A549 (cell line): ENCODE measurements at regions not wholly inside any gene's neighbourhood (a gene's known extent, or its start where the extent isn't known, plus 50 kb on each side); places are given as distances from the start of the nearest gene placed in this dataset.

Source experiments
- BHLHE40 ChIP-seq: IDR thresholded peaks from 2 replicates; pipeline ENCODE4 v1.6.1; 2012; ENCODE audit warnings: low read depth, low read length, inconsistent platforms
- EHF ChIP-seq: fragments of 250-450 bp; sonication (Bioruptor Pico); IDR thresholded peaks from 2 replicates; pipeline ENCODE4 v1.5.0; 2020; ENCODE audit warnings: mild to moderate bottlenecking
- FOSL2 ChIP-seq, 2 experiments: fragments of 450-650 bp in 1 of 2; fragments of >200 bp in 1 of 2; sonication (Bioruptor Twin) in 1 of 2; formaldehyde crosslinking; IDR thresholded peaks; 2 replicates each; pipeline versions ENCODE4 v1.5.0 to v1.6.1; 2016 to 2020; ENCODE audit warnings: mild to moderate bottlenecking in 1 of 2, moderate library complexity in 1 of 2
- HEYL ChIP-seq: fragments of 250-450 bp; sonication (Bioruptor Pico); IDR thresholded peaks from 2 replicates; pipeline ENCODE4 v1.8.0; 2021; ENCODE audit warnings: mild to moderate bottlenecking, moderate library complexity
- JUN ChIP-seq, 2 experiments: fragments of >200 bp; sonication (Bioruptor Twin); formaldehyde crosslinking; IDR thresholded peaks; 2 replicates in 1 of 2; 3 replicates in 1 of 2; pipeline ENCODE4 v1.6.1; 2016 to 2017
- KDM5A ChIP-seq: fragments of 200-600 bp; sonication (generic); IDR thresholded peaks from 2 replicates; pipeline ENCODE4 v1.6.1; 2016; ENCODE audit warnings: antibody characterized with exemption, mild to moderate bottlenecking
- MAFK ChIP-seq: fragments of 450-650 bp; IDR thresholded peaks from 2 replicates; pipeline ENCODE4 v1.6.1; 2014; ENCODE audit not compliant: partially characterized antibody
- MAZ ChIP-seq: fragments of 150-350 bp; IDR thresholded peaks from 2 replicates; pipeline ENCODE4 v1.6.1; 2014; ENCODE audit warnings: antibody characterized with exemption, low read depth, low read length, borderline replicate concordance
- MYC ChIP-seq: IDR thresholded peaks from 2 replicates; pipeline ENCODE4 v1.6.1; 2012; ENCODE audit warnings: mild to moderate bottlenecking, inconsistent platforms, low read length, improper control_type of control experiment, borderline replicate concordance
- PHF8 ChIP-seq: fragments of 200-600 bp; sonication (generic); IDR thresholded peaks from 2 replicates; pipeline ENCODE4 v1.6.1; 2016; ENCODE audit warnings: low read depth, mild to moderate bottlenecking, antibody characterized with exemption, moderate library complexity, borderline replicate concordance
- POLR2A ChIP-seq: IDR thresholded peaks from 2 replicates; pipeline ENCODE4 v1.6.1; 2012; ENCODE audit warnings: mild to moderate bottlenecking, low read length
- TF ChIP-seq, protein P1 (sequence below): fragments of >200 bp; sonication (Bioruptor Twin); formaldehyde crosslinking; IDR thresholded peaks from 3 replicates; pipeline ENCODE4 v1.5.1; 2016

DNA sequence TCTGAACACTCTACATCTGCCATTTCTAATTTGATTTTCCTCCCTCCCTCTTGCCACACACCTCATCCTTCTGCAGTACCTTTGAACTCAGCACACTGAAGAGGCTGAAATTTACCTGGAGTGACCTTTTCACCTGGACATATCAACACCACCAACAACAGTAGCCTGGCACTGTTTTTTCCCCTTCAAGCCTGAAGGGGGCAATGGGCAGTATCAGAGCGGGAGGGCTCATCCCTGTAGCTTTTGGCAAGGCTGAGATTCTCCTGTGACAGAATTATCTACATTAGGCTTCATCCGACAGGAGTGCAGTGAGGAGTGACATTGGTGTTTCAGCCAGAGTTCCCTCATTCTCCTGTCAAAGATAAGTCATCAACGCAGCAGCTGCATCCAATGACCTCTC lies 312.8 kb upstream of the SPTLC3 start:
- TF ChIP-seq, protein P1, sequence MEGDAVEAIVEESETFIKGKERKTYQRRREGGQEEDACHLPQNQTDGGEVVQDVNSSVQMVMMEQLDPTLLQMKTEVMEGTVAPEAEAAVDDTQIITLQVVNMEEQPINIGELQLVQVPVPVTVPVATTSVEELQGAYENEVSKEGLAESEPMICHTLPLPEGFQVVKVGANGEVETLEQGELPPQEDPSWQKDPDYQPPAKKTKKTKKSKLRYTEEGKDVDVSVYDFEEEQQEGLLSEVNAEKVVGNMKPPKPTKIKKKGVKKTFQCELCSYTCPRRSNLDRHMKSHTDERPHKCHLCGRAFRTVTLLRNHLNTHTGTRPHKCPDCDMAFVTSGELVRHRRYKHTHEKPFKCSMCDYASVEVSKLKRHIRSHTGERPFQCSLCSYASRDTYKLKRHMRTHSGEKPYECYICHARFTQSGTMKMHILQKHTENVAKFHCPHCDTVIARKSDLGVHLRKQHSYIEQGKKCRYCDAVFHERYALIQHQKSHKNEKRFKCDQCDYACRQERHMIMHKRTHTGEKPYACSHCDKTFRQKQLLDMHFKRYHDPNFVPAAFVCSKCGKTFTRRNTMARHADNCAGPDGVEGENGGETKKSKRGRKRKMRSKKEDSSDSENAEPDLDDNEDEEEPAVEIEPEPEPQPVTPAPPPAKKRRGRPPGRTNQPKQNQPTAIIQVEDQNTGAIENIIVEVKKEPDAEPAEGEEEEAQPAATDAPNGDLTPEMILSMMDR, result no peak
- no peak for TF ChIP-seq MYC
- TF ChIP-seq EHF, result no peak
- no peak for TF ChIP-seq JUN (IDR thresholded peaks at IDR 0.05)
- TF ChIP-seq MAZ, result no peak
- no peak for TF ChIP-seq POLR2A
- no peak for TF ChIP-seq KDM5A
- no peak for TF ChIP-seq BHLHE40
- no peak for TF ChIP-seq FOSL2 (IDR thresholded peaks at IDR 0.05)
- TF ChIP-seq FOSL2 (CRISPR knock-in tag; IDR thresholded peaks at IDR 0.05), result no peak
- TF ChIP-seq PHF8, result no peak
- no peak for TF ChIP-seq MAFK
- TF ChIP-seq HEYL (CRISPR knock-in tag), result no peak
